ENCODE measurements at regions not wholly inside any gene's neighbourhood (a gene's known extent, or its start where the extent isn't known, plus 50 kb on each side); places are given as distances from the start of the nearest gene placed in this dataset.

DNA sequence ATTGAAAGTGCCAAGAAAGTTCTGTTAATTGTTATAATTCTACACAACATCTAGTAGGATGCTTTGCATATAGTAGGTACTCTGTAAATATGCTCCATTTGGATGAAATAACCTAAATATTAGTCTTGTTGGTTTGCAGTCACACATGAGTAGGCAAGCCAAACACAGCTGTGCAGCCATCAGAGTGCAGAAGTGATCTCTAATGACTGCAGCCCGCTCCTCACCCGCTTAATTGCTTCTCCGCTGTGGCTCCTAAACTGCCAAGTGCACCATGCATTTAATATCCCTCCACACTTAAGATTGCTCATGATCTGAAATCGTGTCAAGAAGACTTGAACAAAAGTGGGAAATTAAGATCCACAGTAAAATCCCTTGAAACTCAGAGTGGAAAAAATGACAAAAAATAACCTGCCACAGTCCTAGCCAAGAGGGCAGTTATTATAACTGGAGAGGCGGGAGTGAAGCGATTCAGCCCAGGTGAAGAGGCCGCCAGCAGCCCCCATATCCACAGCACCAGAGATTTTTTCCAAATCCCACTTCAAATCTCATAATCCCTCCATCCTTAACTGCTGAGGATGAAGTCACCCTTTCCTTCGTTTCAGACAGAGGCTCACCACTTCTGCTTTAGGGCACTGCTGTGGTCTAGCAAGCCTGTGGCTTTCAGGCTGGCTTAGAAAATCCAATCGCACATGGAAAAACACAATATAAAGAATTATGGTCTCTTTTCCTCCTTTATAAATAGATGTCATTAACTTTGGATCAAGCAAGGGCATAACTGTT, 69.5 kb downstream of the TMEM30B start:
- DNase-seq (ENCODE audit: low spot score) = no peak

DNA sequence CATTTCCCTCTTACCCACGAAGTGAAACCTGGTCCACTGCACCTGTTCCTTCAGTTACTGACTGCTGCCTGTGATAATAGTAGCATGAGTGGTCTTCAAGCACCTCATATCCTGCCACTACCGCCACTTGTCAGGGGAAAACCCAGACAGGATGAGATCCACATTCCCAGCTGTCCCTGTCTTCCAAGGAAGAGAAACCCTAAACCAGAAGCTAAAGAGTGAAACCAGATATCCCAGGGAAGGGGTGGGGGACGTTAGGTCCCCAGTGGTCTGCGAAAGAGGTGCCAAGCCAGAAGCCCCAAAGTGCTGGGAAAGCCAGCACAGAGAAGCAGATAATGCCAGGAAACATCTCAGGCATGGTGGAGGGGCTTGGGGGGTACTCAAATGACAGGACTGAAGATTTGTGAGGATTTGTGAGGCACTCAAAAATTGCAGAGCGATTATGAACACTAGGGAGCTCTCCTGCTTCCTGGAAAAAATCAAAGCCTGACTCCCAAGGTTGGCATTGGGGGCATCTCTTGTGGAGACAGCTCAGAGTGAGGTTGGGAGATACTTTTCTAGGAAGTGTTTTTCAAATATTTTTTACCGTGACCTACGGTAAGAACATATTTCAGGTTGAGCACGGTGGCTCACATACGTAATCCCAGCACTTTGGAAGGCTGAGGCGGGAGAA, 77.9 kb downstream of the TMEM30B start:
- TF ChIP-seq, protein P1, sequence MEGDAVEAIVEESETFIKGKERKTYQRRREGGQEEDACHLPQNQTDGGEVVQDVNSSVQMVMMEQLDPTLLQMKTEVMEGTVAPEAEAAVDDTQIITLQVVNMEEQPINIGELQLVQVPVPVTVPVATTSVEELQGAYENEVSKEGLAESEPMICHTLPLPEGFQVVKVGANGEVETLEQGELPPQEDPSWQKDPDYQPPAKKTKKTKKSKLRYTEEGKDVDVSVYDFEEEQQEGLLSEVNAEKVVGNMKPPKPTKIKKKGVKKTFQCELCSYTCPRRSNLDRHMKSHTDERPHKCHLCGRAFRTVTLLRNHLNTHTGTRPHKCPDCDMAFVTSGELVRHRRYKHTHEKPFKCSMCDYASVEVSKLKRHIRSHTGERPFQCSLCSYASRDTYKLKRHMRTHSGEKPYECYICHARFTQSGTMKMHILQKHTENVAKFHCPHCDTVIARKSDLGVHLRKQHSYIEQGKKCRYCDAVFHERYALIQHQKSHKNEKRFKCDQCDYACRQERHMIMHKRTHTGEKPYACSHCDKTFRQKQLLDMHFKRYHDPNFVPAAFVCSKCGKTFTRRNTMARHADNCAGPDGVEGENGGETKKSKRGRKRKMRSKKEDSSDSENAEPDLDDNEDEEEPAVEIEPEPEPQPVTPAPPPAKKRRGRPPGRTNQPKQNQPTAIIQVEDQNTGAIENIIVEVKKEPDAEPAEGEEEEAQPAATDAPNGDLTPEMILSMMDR (IDR thresholded peaks at IDR 0.05; ENCODE audit: extremely low read depth, missing control alignments) = no peak
- no peak for DNase-seq (ENCODE audit: low spot score)

More for the DNA sequence above, 69.5 kb downstream of the TMEM30B start:
- TF ChIP-seq, protein P1 (IDR thresholded peaks at IDR 0.05; ENCODE audit: extremely low read depth, missing control alignments) = no peak

DNA sequence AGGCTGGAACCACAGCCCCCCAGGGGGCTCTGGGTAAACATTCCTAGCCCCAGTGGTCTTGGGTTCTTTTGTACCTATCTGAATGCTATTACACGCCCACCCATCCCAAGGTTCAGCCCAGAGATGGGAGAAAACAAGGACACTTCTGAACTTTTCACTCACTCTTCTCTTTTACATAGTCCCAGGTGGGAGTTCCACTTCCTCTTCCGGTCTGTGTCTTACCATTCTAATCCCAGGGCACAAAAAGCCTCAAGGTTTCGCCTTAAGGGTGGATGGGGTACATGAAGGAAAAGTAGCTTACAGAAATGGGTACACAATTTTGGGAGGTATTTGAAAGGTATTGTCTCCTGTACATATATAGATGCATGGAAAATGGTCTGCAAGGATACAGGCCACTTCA, 79.0 kb downstream of the TMEM30B start:
- TF ChIP-seq, protein P1 (IDR thresholded peaks at IDR 0.05; ENCODE audit: extremely low read depth, missing control alignments) = no peak
- no peak for DNase-seq (ENCODE audit: low spot score)

DNA sequence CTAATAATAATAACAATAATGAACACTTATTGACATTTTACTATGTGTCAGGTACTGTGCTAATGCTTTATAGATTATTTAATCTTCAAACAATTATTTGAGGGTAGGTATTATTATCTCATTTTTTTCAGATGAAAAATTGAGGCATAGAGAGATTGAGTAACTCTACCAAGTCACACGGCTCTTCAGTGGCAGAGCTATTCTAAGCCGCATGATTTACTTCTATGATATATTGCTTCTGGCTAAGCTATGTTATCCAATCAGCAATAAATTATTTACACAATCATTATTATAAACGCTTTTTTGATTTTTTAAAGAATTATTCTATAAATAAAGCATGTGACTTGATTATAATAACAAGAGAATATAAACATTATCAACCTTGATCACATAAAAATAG, 80.0 kb downstream of the TMEM30B start:
- DNase-seq (ENCODE audit: low spot score) = no peak
- TF ChIP-seq, protein P1 (IDR thresholded peaks at IDR 0.05; ENCODE audit: extremely low read depth, missing control alignments) = no peak

GRCh38 chr14:61197416-61197815, 83.7 kb downstream of the TMEM30B start:
- TF ChIP-seq, protein P1 (IDR thresholded peaks at IDR 0.05; ENCODE audit: extremely low read depth, missing control alignments) = no peak
- DNase-seq (ENCODE audit: low spot score) = no peak

GRCh38 chr14:61196792-61197191, 84.3 kb downstream of the TMEM30B start:
- TF ChIP-seq, protein P1 (IDR thresholded peaks at IDR 0.05; ENCODE audit: extremely low read depth, missing control alignments) = no peak
- no peak for DNase-seq (ENCODE audit: low spot score)

DNA sequence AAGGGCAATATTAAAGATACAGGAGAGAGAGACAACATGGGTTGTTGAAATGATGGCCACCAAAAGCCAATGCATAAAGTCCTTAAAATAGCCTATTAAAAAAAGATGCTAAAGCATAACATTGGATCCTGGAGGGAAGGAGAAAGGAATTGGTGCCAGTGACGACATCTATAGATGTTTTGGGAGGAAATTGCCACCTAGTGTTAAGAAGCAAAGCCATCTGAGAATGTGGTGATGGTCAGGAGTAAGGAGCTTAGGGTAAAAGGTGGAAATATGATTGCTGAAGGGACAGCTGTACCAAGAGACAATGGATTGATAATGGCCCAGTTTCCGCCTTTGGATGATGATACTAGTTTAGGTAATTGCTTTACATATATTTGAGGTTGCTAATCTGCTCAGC, 85.1 kb downstream of the TMEM30B start:
- TF ChIP-seq, protein P1 (IDR thresholded peaks at IDR 0.05; ENCODE audit: extremely low read depth, missing control alignments) = no peak
- DNase-seq (ENCODE audit: low spot score) = no peak

Measured in GM20000 (cell line).